ENCODE measurements at regions not wholly inside any gene's neighbourhood (a gene's known extent, or its start where the extent isn't known, plus 50 kb on each side); places are given as distances from the start of the nearest gene placed in this dataset.

- no peak for TF ChIP-seq CREB5 (CRISPR knock-in tag; IDR thresholded peaks at IDR 0.05; ENCODE audit: low read depth)
- no peak for TF ChIP-seq ZFP3 (CRISPR knock-in tag; IDR thresholded peaks at IDR 0.05)
- no peak for TF ChIP-seq GLIS3 (CRISPR knock-in tag; IDR thresholded peaks at IDR 0.05)
Observed at GRCh38 chr12:114958538-114958937, 274.6 kb upstream of the TBX3 start (continued).

GRCh38 chr12:114957225-114957624 is 273.2 kb upstream of the TBX3 start:
- no peak for TF ChIP-seq GLIS3 (CRISPR knock-in tag; IDR thresholded peaks at IDR 0.05)
- TF ChIP-seq TCF4 (CRISPR knock-in tag; IDR thresholded peaks at IDR 0.05; ENCODE audit: borderline replicate concordance) = no peak
- no peak for TF ChIP-seq ZNF70 (CRISPR knock-in tag; IDR thresholded peaks at IDR 0.05)
- TF ChIP-seq ARNTL (CRISPR knock-in tag; IDR thresholded peaks at IDR 0.05; ENCODE audit: borderline replicate concordance, low read depth) = no peak
- TF ChIP-seq RARB (CRISPR knock-in tag; IDR thresholded peaks at IDR 0.05) = no peak
- no peak for TF ChIP-seq TOX (CRISPR knock-in tag; IDR thresholded peaks at IDR 0.05; ENCODE audit: borderline replicate concordance)
- no peak for TF ChIP-seq PPARA (CRISPR knock-in tag; IDR thresholded peaks at IDR 0.05; ENCODE audit: borderline replicate concordance)
- TF ChIP-seq OSR1 (CRISPR knock-in tag; IDR thresholded peaks at IDR 0.05) = no peak
- ATAC-seq = no peak

GRCh38 chr12:114955414-114956014 is 271.5 kb upstream of the TBX3 start:
- peak; percentile 34; the same call in 2 of the 3 replicates for ATAC-seq
- peak; percentile 50 for TF ChIP-seq ISL1 (CRISPR knock-in tag; IDR thresholded peaks at IDR 0.05)
- TF ChIP-seq GLIS3 (CRISPR knock-in tag; IDR thresholded peaks at IDR 0.05) = no peak

GRCh38 chr12:114954511-114955055 is 270.6 kb upstream of the TBX3 start:
- TF ChIP-seq PPARA (CRISPR knock-in tag; IDR thresholded peaks at IDR 0.05; ENCODE audit: borderline replicate concordance) = no peak
- TF ChIP-seq TSHZ2 (CRISPR knock-in tag; IDR thresholded peaks at IDR 0.05) = no peak
- TF ChIP-seq ESRRG (CRISPR knock-in tag; IDR thresholded peaks at IDR 0.05) = no peak
- TF ChIP-seq CSDC2 (CRISPR knock-in tag; IDR thresholded peaks at IDR 0.05) = no peak
- TF ChIP-seq ZC3H10 (CRISPR knock-in tag; IDR thresholded peaks at IDR 0.05) = no peak
- ATAC-seq = no peak

GRCh38 chr12:114952573-114953271 is 268.7 kb upstream of the TBX3 start:
- TF ChIP-seq ZNF70 (CRISPR knock-in tag; IDR thresholded peaks at IDR 0.05) = no peak
- TF ChIP-seq CSDC2 (CRISPR knock-in tag; IDR thresholded peaks at IDR 0.05) = no peak
- TF ChIP-seq POU6F1 (CRISPR knock-in tag; IDR thresholded peaks at IDR 0.05; ENCODE audit: borderline replicate concordance, low read depth) = no peak
- TF ChIP-seq RARB (CRISPR knock-in tag; IDR thresholded peaks at IDR 0.05) = no peak
- TF ChIP-seq ZFP3 (CRISPR knock-in tag; IDR thresholded peaks at IDR 0.05) = no peak
- no peak for TF ChIP-seq TCF4 (CRISPR knock-in tag; IDR thresholded peaks at IDR 0.05; ENCODE audit: borderline replicate concordance)
- no peak for TF ChIP-seq TSHZ2 (CRISPR knock-in tag; IDR thresholded peaks at IDR 0.05)
- no peak for TF ChIP-seq ZNF8 (CRISPR knock-in tag; IDR thresholded peaks at IDR 0.05)
- TF ChIP-seq BACH2 (CRISPR knock-in tag; IDR thresholded peaks at IDR 0.05; ENCODE audit: borderline replicate concordance) = no peak
- ATAC-seq = no peak
